IPS-NIHi11 (cell line): ENCODE measurements at regions not wholly inside any gene's neighbourhood (a gene's known extent, or its start where the extent isn't known, plus 50 kb on each side); places are given as distances from the start of the nearest gene placed in this dataset.
A peak's percentile ranks its signal among the peaks of the same experiment; 100 is the strongest.
"Not testable (repeated sequence)": the region's sequence is repeated elsewhere in the genome, so short reads cannot be mapped to it uniquely, and the experiment has no call there.

Experiments used
- DNase-seq: peaks from one replicate; pipeline ENCODE4 v3.0.0; 2012; ENCODE audit warnings: mixed read lengths, low spot score

DNA sequence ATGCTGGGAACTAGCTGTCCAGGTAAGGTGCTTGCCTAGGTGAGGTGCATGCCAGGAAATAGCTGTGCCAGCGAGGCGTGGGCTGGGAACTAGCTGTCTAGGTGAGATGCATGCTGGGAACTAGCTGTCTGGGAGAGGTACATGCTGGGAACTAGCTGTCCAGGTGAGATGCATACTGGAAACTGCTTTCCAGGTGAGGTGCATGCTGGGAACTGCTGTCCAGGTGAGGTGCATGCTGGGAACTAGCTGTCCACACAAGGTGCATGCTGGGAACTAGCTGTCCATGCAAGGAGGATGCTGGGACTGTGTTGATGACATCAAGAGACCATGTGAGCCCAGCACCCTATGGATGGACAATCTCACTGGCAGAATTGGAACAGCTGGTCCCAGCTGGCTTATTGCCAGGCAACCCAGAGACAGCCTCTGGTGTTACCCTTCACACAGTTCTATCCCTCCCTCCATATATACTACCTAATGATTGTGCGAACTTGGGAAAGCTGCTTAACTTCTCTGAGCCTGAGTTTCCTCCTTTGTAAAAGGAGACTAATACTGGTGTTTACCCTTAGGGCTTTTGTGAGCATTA lies 479.9 kb upstream of the RBFOX1 start:
- no peak for DNase-seq

DNA sequence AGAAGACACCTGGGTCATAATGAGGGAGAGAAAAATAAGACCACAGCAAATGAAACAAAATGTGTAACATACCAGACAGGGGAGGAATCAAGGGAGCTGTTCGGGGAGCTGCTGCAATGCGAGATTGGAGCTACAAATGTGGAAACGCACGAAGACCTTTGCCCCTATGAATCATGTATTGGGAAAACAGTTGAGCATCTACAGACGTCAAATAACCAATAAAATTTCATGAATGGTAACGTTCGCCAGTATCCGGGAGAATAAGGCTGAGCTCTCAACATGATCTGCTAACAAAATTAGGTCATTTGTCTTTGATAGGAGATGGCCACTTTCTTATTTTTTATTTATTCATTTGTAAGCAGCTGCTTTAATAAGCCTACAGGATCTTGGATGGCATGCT lies 486.2 kb upstream of the RBFOX1 start:
- DNase-seq: no peak

DNA sequence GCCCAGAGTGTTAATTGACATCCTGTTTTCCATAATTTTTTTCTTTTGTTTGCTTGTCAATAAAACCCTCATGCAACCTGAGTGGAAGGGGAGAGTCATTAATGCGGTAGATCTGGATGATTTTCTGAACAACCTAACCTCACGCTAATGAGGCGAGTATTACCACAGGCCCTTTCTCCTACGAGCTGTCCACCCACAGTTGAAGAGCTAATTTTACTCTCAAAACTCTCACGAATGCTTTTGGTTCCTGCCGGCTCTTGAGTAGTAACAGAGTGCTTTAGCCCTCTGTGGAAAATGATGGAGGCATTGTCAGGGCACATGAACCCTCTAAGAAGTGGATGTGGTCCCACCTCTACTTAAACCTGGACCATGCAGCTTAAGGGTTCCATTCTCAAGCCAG lies 491.3 kb upstream of the RBFOX1 start:
- DNase-seq: no peak

DNA sequence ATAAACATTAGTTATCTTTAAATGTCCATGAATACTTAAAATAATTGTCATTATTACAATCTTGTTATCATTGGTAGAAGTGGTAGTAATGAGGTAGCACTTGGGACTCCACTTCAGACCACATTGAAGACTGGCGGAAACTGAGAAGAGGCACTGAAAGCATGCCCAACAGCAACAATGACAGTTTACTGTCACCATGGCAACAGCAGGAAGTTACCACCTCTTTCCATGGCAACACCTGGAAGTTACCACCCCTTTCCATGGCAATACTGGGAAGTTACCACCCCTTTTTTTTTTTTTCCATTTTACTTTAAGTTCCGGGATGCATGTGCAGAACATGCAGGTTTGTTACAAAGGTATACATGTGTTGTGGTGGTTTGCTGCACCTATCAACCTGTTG lies 494.9 kb upstream of the RBFOX1 start:
- no peak for DNase-seq

DNA sequence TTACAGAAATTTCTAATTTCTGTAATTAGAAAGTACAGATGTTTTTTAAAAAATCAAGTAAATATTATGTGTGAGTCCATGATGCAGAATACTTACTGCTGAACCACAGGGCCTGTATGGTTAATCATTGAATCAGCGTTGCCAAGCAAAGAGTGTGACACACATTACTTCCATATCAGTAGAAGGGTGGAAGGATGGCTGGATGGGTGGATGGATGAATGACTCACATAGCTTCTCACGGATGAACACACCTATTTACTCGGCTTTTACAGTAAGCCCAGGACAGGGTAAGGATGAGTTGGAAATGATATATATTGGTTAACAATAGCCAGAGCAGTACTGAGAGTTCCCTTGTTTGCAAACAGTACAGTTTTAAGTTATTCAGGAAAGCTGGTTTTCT lies 495.9 kb upstream of the RBFOX1 start:
- no peak for DNase-seq

DNA sequence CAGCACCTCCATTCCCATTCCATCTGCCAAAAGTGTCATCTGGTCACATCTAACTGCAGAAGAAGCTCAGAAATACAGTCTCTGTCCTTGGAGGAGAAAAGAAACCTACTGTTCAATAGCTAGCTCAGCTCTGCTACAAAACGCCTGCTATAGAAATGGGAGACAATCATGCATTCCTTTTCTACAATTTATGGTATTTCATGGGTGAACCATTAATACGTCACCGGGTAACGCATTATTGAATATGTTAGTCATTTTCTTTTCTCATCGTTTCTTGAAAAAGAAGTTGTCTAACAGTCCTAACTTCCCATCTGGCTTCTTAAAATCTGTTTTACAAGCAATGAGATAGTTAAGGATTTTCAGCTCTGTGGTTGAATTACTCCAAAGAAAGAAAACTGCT lies 496.7 kb upstream of the RBFOX1 start:
- no peak for DNase-seq

DNA sequence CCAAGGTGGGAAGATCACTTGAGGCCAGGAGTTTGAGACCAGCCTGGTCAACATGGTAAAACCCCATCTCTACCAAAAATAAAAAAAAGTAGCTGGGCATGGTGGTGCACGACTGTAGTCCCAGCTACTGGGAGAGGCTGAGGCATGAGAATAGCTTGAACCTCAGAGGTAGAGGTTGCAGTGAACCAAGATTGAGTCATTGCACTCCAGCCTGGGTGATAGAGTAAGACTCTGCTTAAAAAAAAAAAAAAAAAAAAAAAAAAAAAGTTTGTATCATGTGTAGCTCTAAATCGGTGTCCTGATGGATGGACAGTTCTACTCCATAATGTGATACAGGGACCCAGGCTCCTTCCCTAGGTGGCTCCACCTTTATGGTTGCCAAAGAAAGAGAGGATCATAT lies 497.1 kb upstream of the RBFOX1 start:
- DNase-seq: no peak

DNA sequence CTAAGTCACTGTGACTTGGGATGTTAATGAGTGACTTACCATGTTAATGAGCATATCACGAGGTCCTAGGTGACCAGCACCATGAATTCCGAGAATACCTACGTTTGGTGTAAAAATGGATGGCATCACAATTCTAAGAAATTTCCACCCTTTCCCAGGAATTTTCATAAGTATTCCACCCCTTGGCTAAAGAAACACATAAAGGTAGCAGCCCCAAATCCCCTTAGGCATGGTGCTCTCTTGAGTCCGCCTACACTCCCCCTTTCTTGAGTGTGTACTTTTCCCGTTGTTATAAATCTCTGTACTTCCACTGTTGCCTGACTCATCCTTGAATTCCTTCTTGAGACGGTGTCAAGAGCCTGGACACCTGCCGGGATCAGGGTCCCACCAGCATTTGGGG lies 504.0 kb upstream of the RBFOX1 start:
- DNase-seq: no peak

DNA sequence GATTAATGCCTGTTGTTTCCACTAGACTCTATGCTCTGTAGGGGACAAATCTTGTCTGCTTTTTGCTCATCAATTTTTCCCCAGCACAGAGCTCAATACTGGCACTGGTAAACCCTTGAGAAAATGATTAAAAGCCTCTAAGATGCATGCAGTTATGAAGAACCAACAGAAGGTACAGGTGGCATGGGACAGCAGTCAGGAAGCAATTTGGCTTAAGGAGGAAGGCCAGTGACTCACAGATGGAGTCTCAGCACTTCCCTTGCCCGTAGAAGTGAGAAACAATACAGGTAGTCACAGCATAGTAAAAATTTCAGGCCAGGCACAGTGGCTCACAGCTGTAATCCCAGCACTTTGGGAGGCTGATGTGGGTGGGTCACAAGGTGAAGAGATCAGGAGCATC lies 504.7 kb upstream of the RBFOX1 start:
- DNase-seq: no peak

DNA sequence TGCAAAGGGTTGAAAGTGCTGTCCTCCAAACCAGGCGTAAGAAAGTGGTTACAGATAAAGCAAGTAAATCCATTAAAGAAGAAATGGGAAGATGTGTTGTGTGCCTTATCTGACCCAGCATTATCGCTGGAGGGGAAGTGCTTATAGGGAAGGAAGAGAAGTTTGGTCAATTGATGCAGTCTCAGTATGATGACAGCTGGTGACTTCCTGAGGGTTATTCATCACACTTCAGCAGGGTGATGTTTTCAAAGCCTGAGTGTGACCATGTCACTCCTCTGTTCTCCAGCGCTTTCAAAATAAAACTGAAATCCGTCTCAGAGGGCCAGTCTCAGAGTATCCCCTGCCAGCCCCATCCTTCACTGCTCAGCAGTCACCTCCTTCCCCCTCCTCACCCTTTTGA lies 505.4 kb upstream of the RBFOX1 start:
- DNase-seq: no peak

DNA sequence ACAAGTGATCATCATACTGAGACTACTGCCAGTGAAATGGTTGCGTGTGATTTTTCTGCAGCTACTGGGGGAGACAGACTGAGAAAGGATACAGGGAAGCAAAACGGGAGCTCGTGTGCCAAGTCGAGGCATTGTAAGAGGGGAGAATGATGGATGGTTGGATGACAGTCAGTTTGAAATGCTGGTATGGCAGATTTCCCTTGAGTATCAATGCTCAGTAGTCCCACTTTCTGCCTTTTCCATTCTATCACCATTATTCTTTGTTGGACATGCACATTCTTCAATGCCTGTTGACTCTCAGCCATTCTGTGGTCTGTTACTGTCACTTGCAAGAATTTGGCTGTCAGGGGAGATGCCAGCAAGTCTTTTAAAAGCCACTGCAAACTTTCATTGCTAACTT lies 510.6 kb upstream of the RBFOX1 start:
- no peak for DNase-seq

DNA sequence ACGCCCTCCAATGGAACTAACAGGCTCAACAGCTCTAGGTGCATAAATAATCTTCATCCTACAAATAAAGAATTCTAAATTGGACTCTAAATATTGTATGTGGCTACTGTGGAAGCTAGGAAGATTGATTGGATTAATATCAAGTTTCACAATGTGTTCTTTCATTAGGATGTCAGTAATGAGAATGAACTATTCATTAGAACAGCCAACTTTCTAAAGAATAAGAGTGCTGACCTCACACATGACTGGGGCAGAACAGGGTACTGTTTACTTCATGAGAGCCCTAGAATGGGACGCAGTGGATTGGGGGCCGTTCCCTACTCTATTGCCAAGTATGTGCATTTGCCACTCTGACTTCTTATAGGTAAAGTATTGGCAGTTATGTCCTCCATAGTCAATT lies 528.2 kb upstream of the RBFOX1 start:
- no peak for DNase-seq

DNA sequence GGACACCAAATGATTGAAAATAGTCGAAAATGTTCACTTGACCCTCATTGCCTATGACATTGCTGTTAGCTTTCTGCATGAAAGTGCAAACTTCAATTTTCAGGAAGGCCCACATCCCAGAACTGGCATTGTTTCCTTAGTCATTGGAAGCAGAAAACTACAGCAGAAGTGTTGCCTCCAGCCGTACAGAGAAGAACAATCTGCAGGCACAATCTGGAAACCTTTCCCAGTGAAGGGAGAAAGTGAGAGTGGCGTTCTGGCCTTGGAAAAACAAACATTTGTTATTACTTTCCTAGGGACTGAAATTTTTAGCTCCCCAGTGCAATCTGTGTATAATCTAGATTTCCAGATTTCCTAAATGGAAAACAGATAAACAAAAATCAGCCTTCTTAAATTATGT lies 529.5 kb upstream of the RBFOX1 start:
- no peak for DNase-seq

DNA sequence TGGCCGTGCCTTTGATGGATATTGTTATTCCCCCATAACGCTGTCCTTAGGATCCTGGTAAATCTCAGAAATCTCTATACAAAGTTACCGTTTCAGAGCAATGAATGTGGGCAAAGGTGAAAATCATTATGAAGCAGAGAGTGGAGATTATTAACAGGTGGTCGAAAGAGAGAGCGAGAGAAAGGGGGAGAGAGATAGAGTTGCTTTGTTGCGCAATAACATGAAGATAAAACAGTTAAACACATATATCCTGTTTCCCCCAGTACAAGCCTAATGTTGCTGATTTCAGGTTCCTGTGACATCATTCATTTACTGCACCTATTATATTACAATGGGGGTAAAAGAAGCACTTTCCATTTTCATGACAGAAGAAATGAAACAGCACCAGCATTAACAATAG lies 535.4 kb upstream of the RBFOX1 start:
- no peak for DNase-seq

DNA sequence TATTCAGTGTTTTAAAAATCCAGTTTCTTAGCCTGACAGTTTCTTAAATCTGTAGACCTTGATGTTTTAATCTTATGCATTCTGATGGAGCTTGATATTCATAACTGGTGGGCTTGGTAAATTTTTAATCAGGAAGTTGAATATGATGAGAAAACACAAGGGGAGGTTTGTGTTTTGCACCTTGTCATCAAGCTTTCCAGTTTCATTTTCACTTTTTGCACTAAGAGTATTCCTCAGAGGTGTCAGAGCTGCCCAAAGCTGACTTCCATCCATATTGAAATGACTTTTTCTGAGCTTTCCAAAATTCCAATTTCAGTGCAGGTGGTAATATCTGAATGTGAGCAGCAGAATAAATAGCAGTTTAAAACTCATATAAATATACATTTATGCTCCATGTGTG lies 555.0 kb upstream of the RBFOX1 start:
- no peak for DNase-seq

DNA sequence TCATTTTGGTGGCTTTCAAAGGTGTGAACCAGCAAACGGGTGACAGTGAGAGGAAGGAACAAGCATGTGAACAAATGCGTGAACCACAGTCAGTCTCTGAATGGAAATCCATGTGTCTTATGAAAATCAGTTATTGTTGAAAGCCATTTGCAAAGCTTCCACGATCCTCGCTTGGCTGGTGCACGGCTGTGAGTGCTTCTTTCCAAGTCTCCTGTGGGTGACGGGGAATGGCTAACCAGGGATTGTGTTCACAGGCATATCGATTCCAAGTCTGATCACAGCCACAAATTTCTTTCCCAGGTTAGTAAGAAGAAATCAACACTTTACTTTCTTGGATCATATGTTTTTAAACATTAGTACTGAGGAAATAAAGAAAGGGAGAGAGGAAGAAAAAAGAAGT lies 556.9 kb upstream of the RBFOX1 start:
- no peak for DNase-seq

DNA sequence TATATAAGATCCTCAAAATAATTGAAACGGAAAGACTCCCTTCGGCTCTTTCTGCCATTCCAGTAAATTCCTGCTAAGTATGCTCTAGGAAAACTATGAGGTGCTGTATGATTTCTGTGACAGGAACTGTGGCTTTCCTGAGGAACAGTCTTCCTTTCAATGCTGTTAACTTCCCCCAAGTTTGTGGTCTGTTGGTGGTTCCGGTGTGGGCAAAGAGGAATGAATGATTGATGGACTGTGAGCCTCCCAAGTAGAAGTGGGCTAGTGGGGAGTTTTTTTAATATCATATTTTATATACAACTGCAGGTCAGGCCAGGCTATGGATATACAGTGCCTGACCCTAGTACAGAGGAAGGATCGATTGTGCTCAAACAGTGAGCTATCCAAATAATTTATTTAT lies 560.7 kb upstream of the RBFOX1 start:
- no peak for DNase-seq

DNA sequence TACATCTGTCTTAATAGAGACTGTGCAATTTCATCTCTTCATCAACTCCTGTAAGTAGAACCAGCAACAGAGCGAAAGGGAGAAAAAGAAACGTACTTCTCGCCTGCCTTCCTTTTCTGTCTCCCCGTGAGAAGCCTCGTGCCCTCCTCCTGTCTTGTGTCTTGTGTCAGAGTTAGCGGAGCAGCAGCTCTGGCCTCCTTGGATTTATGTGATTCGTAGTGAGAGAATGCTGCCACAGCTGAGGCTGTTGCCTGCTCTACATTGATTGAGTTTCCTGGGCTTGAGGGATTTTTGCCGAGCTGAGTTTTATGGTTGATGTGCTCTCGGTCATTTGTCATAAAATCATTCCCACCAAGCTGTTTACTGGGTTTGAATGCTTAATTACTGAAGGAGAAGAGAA lies 579.1 kb upstream of the RBFOX1 start:
- peak; percentile 13 for DNase-seq

DNA sequence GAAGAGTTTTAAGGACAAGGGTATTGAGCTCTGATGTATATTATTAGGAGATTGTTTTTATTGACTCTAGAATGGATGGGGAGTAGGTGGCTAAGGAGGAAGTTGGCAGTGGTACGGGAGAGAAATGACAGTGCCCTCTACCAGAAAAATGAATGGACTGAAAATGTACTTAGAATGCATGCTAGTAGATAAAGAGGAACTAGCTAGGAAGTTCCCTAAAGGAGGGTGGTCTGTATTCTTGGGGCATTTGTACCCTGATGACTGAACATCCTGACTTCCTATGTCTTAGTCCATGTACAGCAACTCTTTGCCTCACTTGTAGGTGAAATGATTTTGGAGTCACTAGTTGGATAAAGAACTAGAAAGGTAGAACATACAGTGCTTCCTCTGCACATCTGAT lies 581.5 kb upstream of the RBFOX1 start:
- no peak for DNase-seq

DNA sequence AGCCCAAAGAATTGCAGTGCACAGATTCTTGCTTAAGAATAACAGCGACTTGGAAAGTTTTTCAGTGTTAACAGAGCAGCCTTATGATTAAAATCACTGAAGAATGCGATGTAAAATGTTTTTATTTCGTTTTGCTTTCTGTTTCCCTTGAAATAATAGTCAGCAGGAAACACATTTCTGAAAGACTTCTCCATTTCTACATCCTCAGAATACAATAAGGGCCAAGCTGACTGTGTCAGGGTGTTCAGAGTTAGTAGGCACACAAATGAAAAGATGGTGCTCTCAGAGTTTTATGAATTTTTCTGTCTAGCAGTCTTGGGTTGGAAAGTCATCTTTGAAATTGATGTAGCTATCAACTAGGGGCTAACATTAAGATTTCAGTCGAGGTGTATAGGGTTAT lies 582.9 kb upstream of the RBFOX1 start:
- no peak for DNase-seq

DNA sequence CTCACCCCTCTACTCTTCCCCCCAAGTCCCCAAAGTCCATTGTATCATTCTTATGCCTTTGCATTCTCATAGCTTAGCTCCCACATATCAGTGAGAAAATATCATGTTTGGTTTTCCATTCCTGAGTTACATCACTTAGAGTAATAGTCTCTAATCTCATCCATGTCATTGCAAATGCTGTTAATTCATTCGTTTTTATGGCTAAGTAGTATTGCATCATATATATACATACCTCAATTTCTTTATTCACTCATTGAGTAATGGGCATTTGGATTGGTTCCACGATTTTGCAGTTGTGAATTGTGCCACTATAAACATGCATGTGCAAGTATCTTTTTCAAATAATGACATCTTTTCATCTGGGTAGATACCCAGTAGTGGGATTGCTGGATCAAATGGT lies 596.3 kb upstream of the RBFOX1 start:
- DNase-seq: not testable (repeated sequence)

DNA sequence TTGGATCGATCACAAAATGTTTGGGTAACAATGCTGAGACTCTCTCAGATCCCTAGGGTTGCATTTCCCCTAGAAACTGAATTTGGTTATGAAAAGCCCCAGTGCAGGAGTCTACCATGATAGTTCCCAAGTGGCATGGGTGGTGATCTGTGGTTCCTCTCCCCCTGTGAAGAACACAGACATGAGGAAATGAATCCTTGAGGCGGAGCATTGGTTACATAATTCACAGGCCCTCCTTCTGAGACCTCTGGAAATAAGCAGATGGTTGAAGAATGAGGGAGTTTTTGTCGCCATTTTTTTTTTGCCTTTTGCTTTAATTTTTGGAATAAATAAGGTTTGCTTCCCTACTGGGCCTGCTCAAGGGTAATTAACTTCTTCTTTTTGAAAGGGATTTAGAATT lies 597.0 kb upstream of the RBFOX1 start:
- no peak for DNase-seq

DNA sequence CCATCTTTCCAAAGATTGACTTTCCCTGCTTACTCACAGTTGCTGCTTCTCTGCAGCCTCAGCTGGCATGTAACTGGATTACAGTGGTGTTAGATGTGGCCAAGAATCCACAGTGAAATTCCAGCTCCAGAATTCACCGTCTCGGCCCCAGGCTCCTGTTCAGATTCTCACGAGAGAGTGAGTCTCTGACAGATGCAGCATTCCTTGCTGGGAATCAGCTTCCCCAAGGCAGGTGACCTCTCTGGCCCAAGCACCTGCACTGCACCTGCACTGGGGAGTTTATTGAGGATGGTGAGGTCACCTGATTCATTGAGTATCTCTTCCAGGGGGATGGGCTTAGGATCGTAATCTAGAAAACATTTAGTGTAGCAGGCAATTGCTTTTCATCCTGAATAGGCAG lies 600.5 kb upstream of the RBFOX1 start:
- no peak for DNase-seq

DNA sequence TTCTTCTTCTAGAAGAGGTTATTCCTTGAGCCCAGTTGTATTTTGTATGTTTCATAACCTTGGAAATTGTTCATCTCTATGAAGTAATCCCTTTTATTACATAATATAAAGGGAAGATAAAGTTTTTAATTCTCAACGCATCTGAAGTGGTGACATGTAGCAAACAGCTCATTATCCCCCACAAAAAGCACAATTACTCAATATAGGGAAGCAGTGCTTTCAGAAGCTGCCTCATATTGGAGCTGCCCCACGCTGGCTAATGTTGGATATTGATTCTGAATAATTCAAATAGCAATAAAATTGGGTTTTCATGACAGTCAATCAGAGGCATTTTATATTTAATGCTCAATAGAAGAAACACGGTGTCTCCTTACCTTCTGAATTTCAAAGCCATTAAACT lies 604.3 kb upstream of the RBFOX1 start:
- no peak for DNase-seq

DNA sequence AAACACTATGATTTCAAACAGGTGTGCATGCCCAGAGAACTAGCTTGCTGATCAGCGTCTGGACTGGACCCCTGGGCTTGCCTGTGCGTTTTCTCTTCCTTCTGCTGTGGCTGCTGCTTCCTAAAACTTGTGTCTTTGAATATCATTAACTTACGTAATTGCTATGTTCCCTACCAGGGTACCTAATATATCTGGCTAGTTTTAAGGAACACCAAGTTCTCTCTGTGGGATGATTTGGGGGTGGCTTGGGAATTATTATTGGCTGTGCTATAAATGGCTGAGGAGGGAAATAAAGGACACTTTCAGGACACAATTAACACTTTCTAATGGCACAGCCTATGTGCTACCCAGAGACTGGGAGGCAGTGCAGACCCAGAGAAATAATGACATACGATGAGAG lies 606.0 kb upstream of the RBFOX1 start:
- DNase-seq: no peak
